Body of pancreas (tissue), 4 donors: ENCODE measurements at regions not wholly inside any gene's neighbourhood (a gene's known extent, or its start where the extent isn't known, plus 50 kb on each side); places are given as distances from the start of the nearest gene placed in this dataset.

Experiments used
- ATAC-seq: fragments of 150-250 bp; one replicate; pipeline ENCODE4 v1.9.1; 2016
- DNase-seq, 4 donors: peaks; one replicate each; pipeline ENCODE4 v3.0.0-alpha.2; 2019
- H3K27ac ChIP-seq, 4 donors: fragments of 200-600 bp; sonication (generic); 1 replicate in 3 of 4; 2 replicates in 1 of 4; pipeline versions ENCODE4 v1.5.1 to v1.6.1; 2016 to 2019; ENCODE audit warnings: mild to moderate bottlenecking in 1 of 4, mixed read lengths in 1 of 4, moderate library complexity in 1 of 4
- H3K27me3 ChIP-seq, 2 donors: fragments of 200-600 bp; sonication (generic); one replicate each; pipeline ENCODE4 v1.6.0; 2016; ENCODE audit warnings: mild to moderate bottlenecking in 1 of 2
- H3K36me3 ChIP-seq, 2 donors: fragments of 200-600 bp; sonication (generic); replicated peaks in 1 of 2; 2 replicates each; pipeline ENCODE4 v1.5.1; 2016; ENCODE audit warnings: low read depth in 2 of 2; ENCODE audit not compliant: insufficient read depth in 1 of 2
- H3K4me1 ChIP-seq: fragments of 200-600 bp; sonication (generic); one replicate; pipeline ENCODE4 v1.6.0; 2016
- H3K4me3 ChIP-seq, 2 donors: fragments of 200-600 bp; sonication (generic); 1 replicate in 1 of 2; 2 replicates in 1 of 2; pipeline ENCODE4 v1.5.1; 2016 to 2019
- H3K9me3 ChIP-seq, 3 donors: fragments of 200-600 bp; sonication (generic); 1 replicate in 2 of 3; 2 replicates in 1 of 3; pipeline ENCODE4 v1.5.1; 2016
- POLR2A ChIP-seq, 3 donors: fragments of 450-650 bp; IDR thresholded peaks; one replicate each; pipeline ENCODE4 v1.6.1; 2016; ENCODE audit warnings: antibody characterized with exemption in 3 of 3, mild to moderate bottlenecking in 2 of 3
- WGBS, 2 donors: methylation state at CpG; one replicate each; pipeline ENCODE4 v1.1.5; 2017; 5-methylcytosine and 5-hydroxymethylcytosine counted together
- intact Hi-C: fragments of 100-400 bp; cut with DNase I; formaldehyde crosslinking; loops from one replicate; pipeline ENCODE4 v1.15.1; 2023
- TF ChIP-seq, protein P1 (sequence below), 7 experiments: fragments of 450-650 bp in 4 of 7; fragments of 200-600 bp in 3 of 7; sonication (generic) in 3 of 7; IDR thresholded peaks; one replicate each; pipeline ENCODE4 v1.5.1; 2016 to 2019; ENCODE audit warnings: antibody characterized with exemption in 7 of 7

DNA sequence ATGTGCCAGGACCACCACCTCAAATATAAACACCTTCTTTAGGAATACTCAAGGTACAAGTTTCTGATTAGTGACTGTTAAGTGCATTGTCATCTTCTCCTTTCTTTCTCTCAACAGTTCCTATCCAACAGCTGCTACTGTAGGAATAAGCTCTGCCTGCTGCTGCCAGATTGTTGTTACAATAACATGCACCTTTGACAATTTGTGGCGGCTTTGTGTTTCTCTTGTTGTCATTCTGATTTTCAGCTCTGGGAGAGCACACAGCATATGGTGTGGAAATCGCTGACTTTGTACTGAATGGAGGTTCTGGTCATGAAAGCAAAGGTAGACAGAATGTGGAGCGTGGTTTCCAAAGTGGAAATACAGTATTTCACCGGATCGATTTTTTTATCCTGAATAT lies 182.8 kb downstream of the SEC23IP start:
- ATAC-seq (no peak), DNase-seq (no peak)
- H3K4me1 ChIP-seq, result no peaks in the 10 kb centered on the region
- 63 to 79% methylated on average over 5 of the region's 5 CpGs for WGBS, 2 donors
- no peaks in the 10 kb centered on the region for H3K36me3 ChIP-seq
- no peaks in the 10 kb centered on the region for H3K9me3 ChIP-seq
- no peak overlapping the region for H3K27ac ChIP-seq
- TF ChIP-seq POLR2A (IDR thresholded peaks at IDR 0.05), result no peak
- TF ChIP-seq, protein P1, sequence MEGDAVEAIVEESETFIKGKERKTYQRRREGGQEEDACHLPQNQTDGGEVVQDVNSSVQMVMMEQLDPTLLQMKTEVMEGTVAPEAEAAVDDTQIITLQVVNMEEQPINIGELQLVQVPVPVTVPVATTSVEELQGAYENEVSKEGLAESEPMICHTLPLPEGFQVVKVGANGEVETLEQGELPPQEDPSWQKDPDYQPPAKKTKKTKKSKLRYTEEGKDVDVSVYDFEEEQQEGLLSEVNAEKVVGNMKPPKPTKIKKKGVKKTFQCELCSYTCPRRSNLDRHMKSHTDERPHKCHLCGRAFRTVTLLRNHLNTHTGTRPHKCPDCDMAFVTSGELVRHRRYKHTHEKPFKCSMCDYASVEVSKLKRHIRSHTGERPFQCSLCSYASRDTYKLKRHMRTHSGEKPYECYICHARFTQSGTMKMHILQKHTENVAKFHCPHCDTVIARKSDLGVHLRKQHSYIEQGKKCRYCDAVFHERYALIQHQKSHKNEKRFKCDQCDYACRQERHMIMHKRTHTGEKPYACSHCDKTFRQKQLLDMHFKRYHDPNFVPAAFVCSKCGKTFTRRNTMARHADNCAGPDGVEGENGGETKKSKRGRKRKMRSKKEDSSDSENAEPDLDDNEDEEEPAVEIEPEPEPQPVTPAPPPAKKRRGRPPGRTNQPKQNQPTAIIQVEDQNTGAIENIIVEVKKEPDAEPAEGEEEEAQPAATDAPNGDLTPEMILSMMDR (IDR thresholded peaks at IDR 0.05), result no peak
- H3K27me3 ChIP-seq, result no peaks in the 10 kb centered on the region
- no peak overlapping the region for H3K4me3 ChIP-seq
- intact Hi-C loops, result no loop called here

DNA sequence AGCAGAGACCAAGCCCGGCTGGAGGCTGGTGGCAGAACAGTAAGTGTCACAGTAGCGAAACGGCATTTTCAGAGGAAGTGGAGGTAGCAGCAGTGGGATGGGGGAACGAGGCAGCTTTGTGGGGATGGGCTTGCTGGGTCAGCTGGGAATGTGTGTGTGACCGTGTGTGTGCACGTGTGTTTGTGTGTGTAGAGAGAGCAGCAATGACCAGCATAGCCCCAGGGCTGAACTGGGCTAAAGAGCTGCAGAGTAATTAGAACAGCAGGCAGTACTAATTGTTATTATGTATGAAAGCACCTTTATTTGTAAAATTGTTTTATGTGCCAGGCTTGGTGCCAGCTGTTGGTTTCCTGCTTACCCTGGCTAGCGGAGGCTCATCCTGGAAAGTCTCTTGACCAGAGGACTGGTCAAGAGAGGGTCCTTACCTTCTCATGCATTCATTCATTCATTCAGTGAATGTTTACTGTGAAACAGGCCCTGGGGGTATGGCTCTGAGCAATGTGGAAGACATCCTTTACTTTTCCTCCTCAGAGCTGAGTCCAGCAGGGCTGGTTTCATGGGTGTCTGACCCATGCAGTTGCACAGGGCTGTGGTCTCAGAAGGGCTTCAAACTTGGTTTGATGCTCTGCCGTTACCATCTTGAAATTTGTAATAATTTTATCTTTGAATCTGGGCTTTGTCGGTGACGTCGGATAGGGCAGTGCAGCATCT lies 184.6 kb downstream of the SEC23IP start:
- Histone ChIP-seq H3K27ac (no peak overlapping the region), H3K9me3 (no peaks in the 10 kb centered on the region), H3K4me1 (no peaks in the 10 kb centered on the region), H3K27me3 (no peaks in the 10 kb centered on the region), H3K4me3 (no peak overlapping the region), H3K36me3 (no peaks in the 10 kb centered on the region)
- intact Hi-C loops, result no loop called here
- DNase-seq (no peak), ATAC-seq (no peak)
- 52 to 71% methylated on average over 11 of the region's 11 CpGs for WGBS, 2 donors
- TF ChIP-seq, protein P1 (IDR thresholded peaks at IDR 0.05), result no peak
- no peak for TF ChIP-seq POLR2A (IDR thresholded peaks at IDR 0.05)

DNA sequence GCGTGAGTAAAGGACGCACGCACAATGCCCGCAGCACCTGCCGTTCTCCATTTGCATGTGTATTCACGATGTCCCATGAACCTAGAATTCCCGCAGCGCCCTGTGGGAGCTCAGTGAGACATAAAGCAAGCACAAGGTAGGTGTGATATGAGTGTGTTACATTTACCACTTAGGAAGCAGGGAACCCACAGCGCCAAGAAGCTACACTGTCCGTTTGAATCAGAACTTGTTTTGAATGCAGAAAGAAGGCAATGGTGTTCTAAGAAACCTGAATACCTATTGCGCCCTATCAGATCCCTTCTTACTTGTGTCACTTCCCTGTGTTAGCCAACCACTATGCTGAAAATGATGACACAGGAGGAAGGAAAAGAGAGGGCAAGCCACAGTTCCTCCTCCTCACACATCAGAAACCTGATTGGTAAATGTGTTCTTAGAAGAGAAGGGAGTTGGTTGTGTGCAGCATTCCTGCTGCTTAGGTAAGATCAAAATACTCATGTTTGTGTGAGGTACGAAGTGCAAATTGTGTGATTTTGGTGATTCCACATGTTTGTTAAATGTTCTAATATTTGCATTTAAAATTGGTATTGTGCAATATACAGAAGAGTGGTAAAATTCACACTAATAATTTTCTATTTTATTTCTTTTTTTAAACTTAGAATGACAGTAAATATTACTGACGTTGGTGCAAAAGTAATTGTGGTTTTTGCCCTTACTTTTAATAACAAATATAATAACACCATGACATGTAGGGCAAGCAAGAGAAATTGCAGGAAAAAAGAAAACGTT lies 185.4 kb downstream of the SEC23IP start:
- no peaks in the 10 kb centered on the region for H3K36me3 ChIP-seq
- intact Hi-C loops, result no loop called here
- no peak overlapping the region for H3K4me3 ChIP-seq
- 44 to 56% methylated on average over 14 of the region's 14 CpGs for WGBS, 2 donors
- TF ChIP-seq POLR2A (IDR thresholded peaks at IDR 0.05), result no peak
- TF ChIP-seq, protein P1 (IDR thresholded peaks at IDR 0.05), result no peak
- no peak overlapping the region for H3K27ac ChIP-seq
- no peak for ATAC-seq
- no peaks in the 10 kb centered on the region for H3K4me1 ChIP-seq
- DNase-seq, result no peak
- H3K9me3 ChIP-seq, result no peaks in the 10 kb centered on the region
- no peaks in the 10 kb centered on the region for H3K27me3 ChIP-seq

DNA sequence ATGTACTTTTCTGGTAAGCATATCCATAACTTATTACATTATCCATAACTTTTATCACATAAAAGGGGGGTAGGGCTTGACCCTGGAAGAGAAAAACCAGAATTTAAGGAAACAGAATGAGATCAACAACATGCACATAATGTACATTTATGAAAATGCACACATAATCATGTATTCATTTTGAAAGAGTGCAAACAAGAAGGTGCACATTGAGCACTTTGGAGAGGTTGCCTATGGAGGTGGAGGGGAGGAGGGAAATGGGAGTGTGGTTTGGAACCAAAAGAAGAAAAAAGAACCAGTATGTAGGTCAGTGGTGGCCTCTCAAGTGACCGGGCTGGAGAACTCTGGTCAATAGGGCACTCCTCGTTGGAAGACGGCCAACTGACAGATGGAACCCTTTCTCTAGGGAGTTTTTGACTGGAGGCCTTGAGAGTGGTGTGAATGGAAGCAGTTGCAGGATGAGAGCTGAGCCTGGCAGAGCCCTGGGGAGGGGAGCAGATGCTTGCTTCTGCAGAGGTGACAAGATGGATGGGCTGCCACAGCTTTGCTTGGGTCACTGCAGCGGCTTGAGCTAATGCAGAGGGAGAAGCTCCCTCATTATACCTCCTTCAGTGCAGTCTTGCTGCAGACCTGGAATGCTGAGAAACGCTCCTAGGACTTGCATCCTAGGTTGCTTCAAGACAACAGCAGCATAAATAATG lies 192.7 kb downstream of the SEC23IP start:
- Histone ChIP-seq H3K4me3 (no peak overlapping the region), H3K4me1 (no peaks in the 10 kb centered on the region), H3K9me3 (no peaks in the 10 kb centered on the region), H3K27ac (no peak overlapping the region), H3K27me3 (no peaks in the 10 kb centered on the region), H3K36me3 (no peaks in the 10 kb centered on the region)
- 39 to 40% methylated on average over 4 to 5 of the region's 5 CpGs for WGBS, 2 donors
- ATAC-seq (no peak), DNase-seq (peak in 3 of 4 donors; percentile 13 to 32 (median 16))
- TF ChIP-seq, protein P1 (IDR thresholded peaks at IDR 0.05), result no peak
- TF ChIP-seq POLR2A (IDR thresholded peaks at IDR 0.05), result no peak
- intact Hi-C loops, result no loop called here
